BE2C (cell line): ENCODE measurements at regions not wholly inside any gene's neighbourhood (a gene's known extent, or its start where the extent isn't known, plus 50 kb on each side); places are given as distances from the start of the nearest gene placed in this dataset.

Experiments used
- DNase-seq: peaks from one replicate; pipeline ENCODE4 v3.0.0-alpha.2; 2020
- H3K27me3 ChIP-seq: fragments of 250-450 bp; sonication (Bioruptor Pico); 2 replicates; pipeline ENCODE4 v1.5.1; 2020; ENCODE audit warnings: mild to moderate bottlenecking
- H3K36me3 ChIP-seq: fragments of 250-450 bp; sonication (Bioruptor Pico); 2 replicates; pipeline ENCODE4 v1.5.1; 2020; ENCODE audit warnings: mild to moderate bottlenecking
- H3K4me1 ChIP-seq: fragments of 250-450 bp; sonication (Bioruptor Pico); 2 replicates; pipeline ENCODE4 v1.5.1; 2020
- H3K4me3 ChIP-seq: 2 replicates; pipeline ENCODE4 v1.5.1; 2011; ENCODE audit warnings: low read depth, low read length
- H3K9me3 ChIP-seq: fragments of 250-450 bp; sonication (Bioruptor Pico); 2 replicates; pipeline ENCODE4 v1.5.1; 2020
- CTCF ChIP-seq: IDR thresholded peaks from 2 replicates; pipeline ENCODE4 v1.5.1; 2012; ENCODE audit warnings: mild to moderate bottlenecking, low read depth, low read length

GRCh38 chr16:48846277-48846676 is 236.3 kb upstream of the N4BP1 start:
- Histone ChIP-seq H3K9me3 (no peaks in the 10 kb centered on the region), H3K4me3 (no peak overlapping the region), H3K4me1 (no peaks in the 10 kb centered on the region), H3K36me3 (no peaks in the 10 kb centered on the region), H3K27me3 (no peaks in the 10 kb centered on the region)
- DNase-seq: no peak
- TF ChIP-seq CTCF: no peak

GRCh38 chr16:48845261-48845660 is 235.3 kb upstream of the N4BP1 start:
- H3K9me3 ChIP-seq: no peaks in the 10 kb centered on the region
- no peak for DNase-seq
- no peaks in the 10 kb centered on the region for H3K36me3 ChIP-seq
- TF ChIP-seq CTCF: no peak
- H3K4me3 ChIP-seq: no peak overlapping the region
- H3K27me3 ChIP-seq: no peaks in the 10 kb centered on the region
- no peaks in the 10 kb centered on the region for H3K4me1 ChIP-seq

- no peaks in the 10 kb centered on the region for H3K27me3 ChIP-seq
- H3K36me3 ChIP-seq: no peaks in the 10 kb centered on the region
Observed at GRCh38 chr16:48838349-48838748, 228.4 kb upstream of the N4BP1 start.

GRCh38 chr16:48836636-48837035 is 226.7 kb upstream of the N4BP1 start:
- TF ChIP-seq CTCF: no peak
- Histone ChIP-seq H3K36me3 (no peaks in the 10 kb centered on the region), H3K9me3 (no peaks in the 10 kb centered on the region), H3K4me3 (no peak overlapping the region), H3K4me1 (no peaks in the 10 kb centered on the region), H3K27me3 (no peaks in the 10 kb centered on the region)
- no peak for DNase-seq

More at GRCh38 chr16:48838349-48838748, 228.4 kb upstream of the N4BP1 start:
- DNase-seq: no peak
- Histone ChIP-seq H3K4me3 (no peak overlapping the region), H3K4me1 (no peaks in the 10 kb centered on the region), H3K9me3 (no peaks in the 10 kb centered on the region)
- TF ChIP-seq CTCF: no peak

- H3K36me3 ChIP-seq: no peaks in the 10 kb centered on the region
- no peaks in the 10 kb centered on the region for H3K9me3 ChIP-seq
- no peak overlapping the region for H3K4me3 ChIP-seq
- TF ChIP-seq CTCF: no peak
- H3K4me1 ChIP-seq: no peaks in the 10 kb centered on the region
- no peak for DNase-seq
- H3K27me3 ChIP-seq: no peaks in the 10 kb centered on the region
Observed at GRCh38 chr16:48836067-48836466, 226.1 kb upstream of the N4BP1 start.

- no peak for TF ChIP-seq CTCF
- H3K4me1 ChIP-seq: no peaks in the 10 kb centered on the region
- H3K36me3 ChIP-seq: no peaks in the 10 kb centered on the region
- no peaks in the 10 kb centered on the region for H3K9me3 ChIP-seq
- no peak overlapping the region for H3K4me3 ChIP-seq
- DNase-seq: no peak
- no peaks in the 10 kb centered on the region for H3K27me3 ChIP-seq
Observed at GRCh38 chr16:48834576-48834975, 224.6 kb upstream of the N4BP1 start.
